ENCODE measurements at regions not wholly inside any gene's neighbourhood (a gene's known extent, or its start where the extent isn't known, plus 50 kb on each side); places are given as distances from the start of the nearest gene placed in this dataset.
A peak's percentile ranks its signal among the peaks of the same experiment; 100 is the strongest.
"Not testable (repeated sequence)": the region's sequence is repeated elsewhere in the genome, so short reads cannot be mapped to it uniquely, and the experiment has no call there.

GRCh38 chr16:51289336-51289735, 138.3 kb upstream of the SALL1 start:
- ATAC-seq (replicated peaks in 6 of 8), result no peak
- in situ Hi-C loops (cut with MboI; ENCODE audit: low pct_unique_long_range_greater_than_20kb in 2 of 9, low sequenced_read_pairs in 9 of 9, unreplicated experiment in 9 of 9), result no loop called here
- Histone ChIP-seq H3K27ac (no peak overlapping the region), H3K4me1 (replicated peaks in 1 of 2) (peaks cover 0 to 10% of the 10 kb centered on the region in 2 donors), H3K4me3 (no peak overlapping the region)
- 43 to 97% (median 88%) methylated on average over 1 to 3 of the region's 3 CpGs; no CpG with 5 or more reads in 1 of the 10 experiments for WGBS, 10 experiments

- in situ Hi-C loops (cut with MboI; ENCODE audit: low pct_unique_long_range_greater_than_20kb in 2 of 9, low sequenced_read_pairs in 9 of 9, unreplicated experiment in 9 of 9), result no loop called here
- WGBS, 10 experiments, result 45 to 100% (median 72%) methylated on average over 2 to 8 of the region's 14 CpGs; no CpG with 5 or more reads in 2 of the 10 experiments
These were observed 136.2 kb upstream of the SALL1 start for GRCh38 chr16:51287121-51287755.

GRCh38 chr16:51286272-51286671, 135.2 kb upstream of the SALL1 start:
- ATAC-seq (replicated peaks in 6 of 8), result no peak
- H3K4me3 ChIP-seq, result no peak overlapping the region
- 67 to 100% (median 89%) methylated on average over 1 to 4 of the region's 5 CpGs; no CpG with 5 or more reads in 4 of the 10 experiments for WGBS, 10 experiments
- peaks cover 0 to 6% of the 10 kb centered on the region in 2 donors for H3K4me1 ChIP-seq (replicated peaks in 1 of 2)
- no peak overlapping the region for H3K27ac ChIP-seq
- in situ Hi-C loops (cut with MboI; ENCODE audit: low pct_unique_long_range_greater_than_20kb in 2 of 9, low sequenced_read_pairs in 9 of 9, unreplicated experiment in 9 of 9), result no loop called here

More at GRCh38 chr16:51287121-51287755, 136.2 kb upstream of the SALL1 start:
- Histone ChIP-seq H3K4me1 (replicated peaks in 1 of 2) (peaks cover 0 to 10% of the 10 kb centered on the region in 2 donors), H3K4me3 (no peak overlapping the region), H3K27ac (no peak overlapping the region)
- ATAC-seq (replicated peaks in 6 of 8), result no peak

- in situ Hi-C loops (cut with MboI; ENCODE audit: low pct_unique_long_range_greater_than_20kb in 2 of 9, low sequenced_read_pairs in 9 of 9, unreplicated experiment in 9 of 9), result no loop called here
- Histone ChIP-seq H3K4me1 (replicated peaks in 1 of 2) (peaks cover 2 to 4% of the 10 kb centered on the region in 2 donors), H3K27ac (no peak overlapping the region), H3K4me3 (no peak overlapping the region)
- WGBS, 10 experiments, result 0 to 100% (median 53%) methylated on average over 1 of the region's 1 CpG; no CpG with 5 or more reads in 4 of the 10 experiments
- peak in 5 of 8 experiments; percentile 26 to 72 (median 47) for ATAC-seq (replicated peaks in 6 of 8)
These were observed 125.3 kb upstream of the SALL1 start for GRCh38 chr16:51276336-51276735.

- H3K4me3 ChIP-seq, result no peak overlapping the region
- in situ Hi-C loops (cut with MboI; ENCODE audit: low pct_unique_long_range_greater_than_20kb in 2 of 9, low sequenced_read_pairs in 9 of 9, unreplicated experiment in 9 of 9), result no loop called here
- no peak overlapping the region for H3K27ac ChIP-seq
- 17 to 100% (median 89%) methylated on average over 1 to 4 of the region's 4 CpGs; no CpG with 5 or more reads in 1 of the 10 experiments for WGBS, 10 experiments
- H3K4me1 ChIP-seq (replicated peaks in 1 of 2), result peaks cover 10 to 23% of the 10 kb centered on the region in 2 donors
- ATAC-seq (replicated peaks in 6 of 8), result peak in 3 of 8 experiments; percentile 27 to 80 (median 54)
These were observed 121.3 kb upstream of the SALL1 start for GRCh38 chr16:51272420-51272819.

GRCh38 chr16:51271156-51271701, 120.2 kb upstream of the SALL1 start:
- Histone ChIP-seq H3K4me3 (no peak overlapping the region), H3K4me1 (replicated peaks in 1 of 2) (peaks cover 10 to 23% of the 10 kb centered on the region in 2 donors), H3K27ac (no peak overlapping the region)
- peak in 5 of 8 experiments; percentile 21 to 51 (median 30) for ATAC-seq (replicated peaks in 6 of 8)
- WGBS, 10 experiments, result 40 to 100% (median 61%) methylated on average over 1 to 3 of the region's 5 CpGs; no CpG with 5 or more reads in 3 of the 10 experiments
- in situ Hi-C loops (cut with MboI; ENCODE audit: low pct_unique_long_range_greater_than_20kb in 2 of 9, low sequenced_read_pairs in 9 of 9, unreplicated experiment in 9 of 9), result no loop called here

- no peak overlapping the region for H3K4me3 ChIP-seq
- H3K4me1 ChIP-seq (replicated peaks in 1 of 2), result peaks cover 10 to 23% of the 10 kb centered on the region in 2 donors
- ATAC-seq (replicated peaks in 6 of 8), result peak in 7 of 8 experiments; percentile 32 to 91 (median 84)
- in situ Hi-C loops (cut with MboI; ENCODE audit: low pct_unique_long_range_greater_than_20kb in 2 of 9, low sequenced_read_pairs in 9 of 9, unreplicated experiment in 9 of 9), result no loop called here
- 40% methylated on average over 1 of the region's 4 CpGs; no CpG with 5 or more reads in 9 of the 10 experiments for WGBS, 10 experiments
- H3K27ac ChIP-seq, result no peak overlapping the region
These were observed 117.2 kb upstream of the SALL1 start for GRCh38 chr16:51268237-51268636.

- Histone ChIP-seq H3K4me1 (replicated peaks in 1 of 2) (peaks cover 10 to 23% of the 10 kb centered on the region in 2 donors), H3K4me3 (no peak overlapping the region), H3K27ac (no peak overlapping the region)
- in situ Hi-C loops (cut with MboI; ENCODE audit: low pct_unique_long_range_greater_than_20kb in 2 of 9, low sequenced_read_pairs in 9 of 9, unreplicated experiment in 9 of 9), result no loop called here
- 50 to 100% (median 96%) methylated on average over 1 to 3 of the region's 3 CpGs; no CpG with 5 or more reads in 2 of the 10 experiments for WGBS, 10 experiments
- peak in 1 of 8 experiments; percentile 25 for ATAC-seq (replicated peaks in 6 of 8)
These were observed 116.6 kb upstream of the SALL1 start for GRCh38 chr16:51267681-51268080.

- H3K4me3 ChIP-seq, result no peak overlapping the region
- WGBS, 10 experiments, result 0 to 80% (median 60%) methylated on average over 1 of the region's 1 CpG; no CpG with 5 or more reads in 5 of the 10 experiments
- in situ Hi-C loops (cut with MboI; ENCODE audit: low pct_unique_long_range_greater_than_20kb in 2 of 9, low sequenced_read_pairs in 9 of 9, unreplicated experiment in 9 of 9), result no loop called here
- no peak for ATAC-seq (replicated peaks in 6 of 8)
- no peak overlapping the region for H3K27ac ChIP-seq
- H3K4me1 ChIP-seq (replicated peaks in 1 of 2), result no peaks in the 10 kb centered on the region
These were observed 111.4 kb upstream of the SALL1 start for GRCh38 chr16:51262428-51262827.

- Histone ChIP-seq H3K4me3 (no peak overlapping the region), H3K4me1 (replicated peaks in 1 of 2) (no peaks in the 10 kb centered on the region), H3K27ac (no peak overlapping the region)
- in situ Hi-C loops (cut with MboI; ENCODE audit: low pct_unique_long_range_greater_than_20kb in 2 of 9, low sequenced_read_pairs in 9 of 9, unreplicated experiment in 9 of 9), result no loop called here
- no peak for ATAC-seq (replicated peaks in 6 of 8)
- WGBS, 10 experiments, result no CpG with 5 or more reads among the region's 1 CpG
These were observed 110.8 kb upstream of the SALL1 start for GRCh38 chr16:51261919-51262318.

GRCh38 chr16:51255349-51255972, 104.4 kb upstream of the SALL1 start:
- H3K27ac ChIP-seq, result peak overlapping the region in 1 of 2 donors; percentile 37
- peaks cover 0 to 12% of the 10 kb centered on the region in 2 donors for H3K4me1 ChIP-seq (replicated peaks in 1 of 2)
- no peak overlapping the region for H3K4me3 ChIP-seq
- in situ Hi-C loops (cut with MboI; ENCODE audit: low pct_unique_long_range_greater_than_20kb in 2 of 9, low sequenced_read_pairs in 9 of 9, unreplicated experiment in 9 of 9), result no loop called here
- 43 to 100% (median 71%) methylated on average over 1 to 3 of the region's 3 CpGs; no CpG with 5 or more reads in 3 of the 10 experiments for WGBS, 10 experiments
- peak in 3 of 8 experiments; percentile 50 to 76 (median 59) for ATAC-seq (replicated peaks in 6 of 8)

GRCh38 chr16:51254390-51254789, 103.3 kb upstream of the SALL1 start:
- WGBS, 10 experiments, result 50 to 100% (median 92%) methylated on average over 2 to 5 of the region's 7 CpGs; no CpG with 5 or more reads in 7 of the 10 experiments
- H3K4me1 ChIP-seq (replicated peaks in 1 of 2), result peaks cover 0 to 12% of the 10 kb centered on the region in 2 donors
- in situ Hi-C loops (cut with MboI; ENCODE audit: low pct_unique_long_range_greater_than_20kb in 2 of 9, low sequenced_read_pairs in 9 of 9, unreplicated experiment in 9 of 9); ATAC-seq (replicated peaks in 6 of 8); H3K4me3 ChIP-seq; H3K27ac ChIP-seq: not testable (repeated sequence)

- in situ Hi-C loops (cut with MboI; ENCODE audit: low pct_unique_long_range_greater_than_20kb in 2 of 9, low sequenced_read_pairs in 9 of 9, unreplicated experiment in 9 of 9), result no loop called here
- Histone ChIP-seq H3K4me1 (replicated peaks in 1 of 2) (peaks cover 28 to 31% of the 10 kb centered on the region in 2 donors), H3K4me3 (no peak overlapping the region), H3K27ac (no peak overlapping the region)
- 100% methylated on average over 1 of the region's 3 CpGs; no CpG with 5 or more reads in 9 of the 10 experiments for WGBS, 10 experiments
- no peak for ATAC-seq (replicated peaks in 6 of 8)
These were observed 97.1 kb upstream of the SALL1 start for GRCh38 chr16:51248217-51248616.

Data from motor neuron (in vitro differentiated cells).